ENCODE measurements at regions not wholly inside any gene's neighbourhood (a gene's known extent, or its start where the extent isn't known, plus 50 kb on each side); places are given as distances from the start of the nearest gene placed in this dataset.
"Not testable (repeated sequence)": the region's sequence is repeated elsewhere in the genome, so short reads cannot be mapped to it uniquely, and the experiment has no call there.

DNA sequence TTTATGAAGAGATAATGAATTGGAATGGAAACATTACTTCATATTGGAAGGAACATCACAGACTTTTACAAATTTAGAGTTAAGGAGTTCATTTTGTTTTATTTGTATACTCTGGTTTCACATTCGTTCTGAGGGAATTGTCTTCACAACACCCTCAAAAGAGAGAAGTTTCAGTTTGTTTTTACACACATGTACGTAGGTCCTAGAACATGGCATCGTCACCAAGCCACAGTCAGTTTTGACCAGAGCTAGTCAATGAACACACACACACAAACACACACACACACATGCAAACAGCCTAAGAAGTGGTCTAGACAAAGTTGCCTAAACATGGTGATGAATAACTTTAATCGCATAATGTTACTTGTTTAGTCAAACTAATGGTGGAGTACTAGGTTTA, 427.9 kb upstream of the BCHE start:
- DNase-seq, result no peak
- CTCF ChIA-PET, result no interaction called here
- Histone ChIP-seq H3K4me1 (ENCODE audit: control insufficient read depth in 1 of 2, insufficient read depth in 2 of 2, low read depth in 1 of 2, low read length in 1 of 2) (no peaks in the 10 kb centered on the region), H4K20me1 (ENCODE audit: insufficient read depth) (no peaks in the 10 kb centered on the region), H3K9ac (no peak overlapping the region), H2AFZ (ENCODE audit: low read depth) (peak overlapping the region; percentile 47; the same call in 1 of the 2 replicates), H3K79me2 (ENCODE audit: insufficient read depth) (no peaks in the 10 kb centered on the region), H3F3A (replicated peaks; ENCODE audit: insufficient read depth) (no peaks in the 10 kb centered on the region), H3K27ac (ENCODE audit: low read depth in 2 of 2, low read length in 1 of 2) (no peak overlapping the region), H3K27me3 (ENCODE audit: insufficient read depth) (no peaks in the 10 kb centered on the region), H3K36me3 (replicated peaks in 1 of 2; ENCODE audit: control insufficient read depth in 1 of 2, insufficient read depth in 2 of 2, low read length in 1 of 2) (no peaks in the 10 kb centered on the region), H3K4me2 (no peak overlapping the region), H3K9me2 (no peaks in the 10 kb centered on the region), H3K4me3 (ENCODE audit: low read depth in 2 of 2, low read length in 1 of 2) (no peak overlapping the region), H3K9me3 (no peaks in the 10 kb centered on the region)
- 25% methylated on average over 4 of the region's 4 CpGs for WGBS (ENCODE audit: low lambda C conversion rate)
- POLR2A ChIA-PET, result no interaction called here
- no peak for TF ChIP-seq YY1 (IDR thresholded peaks at IDR 0.05; ENCODE audit: low read depth)
- no peak for TF ChIP-seq FOSL2 (IDR thresholded peaks at IDR 0.05; ENCODE audit: borderline replicate concordance, low read depth)
- TF ChIP-seq, protein P1, sequence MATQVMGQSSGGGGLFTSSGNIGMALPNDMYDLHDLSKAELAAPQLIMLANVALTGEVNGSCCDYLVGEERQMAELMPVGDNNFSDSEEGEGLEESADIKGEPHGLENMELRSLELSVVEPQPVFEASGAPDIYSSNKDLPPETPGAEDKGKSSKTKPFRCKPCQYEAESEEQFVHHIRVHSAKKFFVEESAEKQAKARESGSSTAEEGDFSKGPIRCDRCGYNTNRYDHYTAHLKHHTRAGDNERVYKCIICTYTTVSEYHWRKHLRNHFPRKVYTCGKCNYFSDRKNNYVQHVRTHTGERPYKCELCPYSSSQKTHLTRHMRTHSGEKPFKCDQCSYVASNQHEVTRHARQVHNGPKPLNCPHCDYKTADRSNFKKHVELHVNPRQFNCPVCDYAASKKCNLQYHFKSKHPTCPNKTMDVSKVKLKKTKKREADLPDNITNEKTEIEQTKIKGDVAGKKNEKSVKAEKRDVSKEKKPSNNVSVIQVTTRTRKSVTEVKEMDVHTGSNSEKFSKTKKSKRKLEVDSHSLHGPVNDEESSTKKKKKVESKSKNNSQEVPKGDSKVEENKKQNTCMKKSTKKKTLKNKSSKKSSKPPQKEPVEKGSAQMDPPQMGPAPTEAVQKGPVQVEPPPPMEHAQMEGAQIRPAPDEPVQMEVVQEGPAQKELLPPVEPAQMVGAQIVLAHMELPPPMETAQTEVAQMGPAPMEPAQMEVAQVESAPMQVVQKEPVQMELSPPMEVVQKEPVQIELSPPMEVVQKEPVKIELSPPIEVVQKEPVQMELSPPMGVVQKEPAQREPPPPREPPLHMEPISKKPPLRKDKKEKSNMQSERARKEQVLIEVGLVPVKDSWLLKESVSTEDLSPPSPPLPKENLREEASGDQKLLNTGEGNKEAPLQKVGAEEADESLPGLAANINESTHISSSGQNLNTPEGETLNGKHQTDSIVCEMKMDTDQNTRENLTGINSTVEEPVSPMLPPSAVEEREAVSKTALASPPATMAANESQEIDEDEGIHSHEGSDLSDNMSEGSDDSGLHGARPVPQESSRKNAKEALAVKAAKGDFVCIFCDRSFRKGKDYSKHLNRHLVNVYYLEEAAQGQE (IDR thresholded peaks at IDR 0.05; ENCODE audit: low read depth, low read length), result no peak
- TF ChIP-seq ZBTB33 (IDR thresholded peaks at IDR 0.05; ENCODE audit: borderline replicate concordance, low read depth), result no peak
- TF ChIP-seq EP300 (IDR thresholded peaks at IDR 0.05; ENCODE audit: borderline replicate concordance in 1 of 2, low read depth in 1 of 2, low read length in 1 of 2), result no peak
- no peak for TF ChIP-seq GATA2 (CRISPR knock-in tag; IDR thresholded peaks at IDR 0.05)
- no peak for TF ChIP-seq NFIC (IDR thresholded peaks at IDR 0.05; ENCODE audit: borderline replicate concordance)

DNA sequence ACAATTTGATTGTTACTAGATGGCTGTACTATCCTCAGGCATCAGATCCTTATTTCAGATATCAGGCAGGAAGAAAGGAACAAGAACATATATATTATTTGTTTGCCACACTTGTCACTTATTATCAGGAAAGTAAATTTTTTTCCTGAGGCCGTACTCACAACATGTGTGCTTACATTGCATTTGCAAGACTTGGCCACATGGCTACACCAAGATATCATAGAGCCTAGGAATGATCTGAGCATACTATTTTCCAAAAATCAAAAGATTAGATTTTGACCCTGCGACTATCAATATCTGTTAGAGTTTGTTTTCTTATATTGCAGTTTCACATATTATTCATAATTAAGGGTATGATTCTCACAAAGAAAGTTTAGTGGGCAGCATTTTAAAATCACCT, 426.2 kb upstream of the BCHE start:
- H3K9me2 ChIP-seq, result no peaks in the 10 kb centered on the region
- no peaks in the 10 kb centered on the region for H4K20me1 ChIP-seq (ENCODE audit: insufficient read depth)
- TF ChIP-seq SIN3A (IDR thresholded peaks at IDR 0.05; ENCODE audit: borderline replicate concordance, low read depth, low read length) (no peak), RCOR1 (IDR thresholded peaks at IDR 0.05; ENCODE audit: low read length) (no peak), EP300 (IDR thresholded peaks at IDR 0.05; ENCODE audit: borderline replicate concordance in 1 of 2, low read depth in 1 of 2, low read length in 1 of 2) (no peak), RAD21 (IDR thresholded peaks at IDR 0.05; ENCODE audit: low read length) (no peak), IRF3 (IDR thresholded peaks at IDR 0.05; ENCODE audit: low read depth, low read length) (no peak), FOSL2 (IDR thresholded peaks at IDR 0.05; ENCODE audit: borderline replicate concordance, low read depth) (no peak)
- TF ChIP-seq, protein P2, sequence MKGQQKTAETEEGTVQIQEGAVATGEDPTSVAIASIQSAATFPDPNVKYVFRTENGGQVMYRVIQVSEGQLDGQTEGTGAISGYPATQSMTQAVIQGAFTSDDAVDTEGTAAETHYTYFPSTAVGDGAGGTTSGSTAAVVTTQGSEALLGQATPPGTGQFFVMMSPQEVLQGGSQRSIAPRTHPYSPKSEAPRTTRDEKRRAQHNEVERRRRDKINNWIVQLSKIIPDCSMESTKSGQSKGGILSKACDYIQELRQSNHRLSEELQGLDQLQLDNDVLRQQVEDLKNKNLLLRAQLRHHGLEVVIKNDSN (IDR thresholded peaks at IDR 0.05; ENCODE audit: borderline replicate concordance, low read depth), result no peak
- no peaks in the 10 kb centered on the region for H3K9me3 ChIP-seq
- CTCF ChIA-PET, result no interaction called here
- no peak overlapping the region for H3K9ac ChIP-seq
- WGBS (ENCODE audit: low lambda C conversion rate), result 21% methylated on average over 2 of the region's 2 CpGs
- no peak overlapping the region for H3K4me3 ChIP-seq (ENCODE audit: low read depth in 2 of 2, low read length in 1 of 2)
- no peaks in the 10 kb centered on the region for H3K79me2 ChIP-seq (ENCODE audit: insufficient read depth)
- no peaks in the 10 kb centered on the region for H3F3A ChIP-seq (replicated peaks; ENCODE audit: insufficient read depth)
- no peaks in the 10 kb centered on the region for H3K27me3 ChIP-seq (ENCODE audit: insufficient read depth)
- no peaks in the 10 kb centered on the region for H3K4me1 ChIP-seq (ENCODE audit: control insufficient read depth in 1 of 2, insufficient read depth in 2 of 2, low read depth in 1 of 2, low read length in 1 of 2)
- H3K27ac ChIP-seq (ENCODE audit: low read depth in 2 of 2, low read length in 1 of 2), result no peak overlapping the region
- H3K4me2 ChIP-seq, result no peak overlapping the region
- POLR2A ChIA-PET, result no interaction called here
- no peak overlapping the region for H2AFZ ChIP-seq (ENCODE audit: low read depth)
- no peak for DNase-seq
- no peaks in the 10 kb centered on the region for H3K36me3 ChIP-seq (replicated peaks in 1 of 2; ENCODE audit: control insufficient read depth in 1 of 2, insufficient read depth in 2 of 2, low read length in 1 of 2)

DNA sequence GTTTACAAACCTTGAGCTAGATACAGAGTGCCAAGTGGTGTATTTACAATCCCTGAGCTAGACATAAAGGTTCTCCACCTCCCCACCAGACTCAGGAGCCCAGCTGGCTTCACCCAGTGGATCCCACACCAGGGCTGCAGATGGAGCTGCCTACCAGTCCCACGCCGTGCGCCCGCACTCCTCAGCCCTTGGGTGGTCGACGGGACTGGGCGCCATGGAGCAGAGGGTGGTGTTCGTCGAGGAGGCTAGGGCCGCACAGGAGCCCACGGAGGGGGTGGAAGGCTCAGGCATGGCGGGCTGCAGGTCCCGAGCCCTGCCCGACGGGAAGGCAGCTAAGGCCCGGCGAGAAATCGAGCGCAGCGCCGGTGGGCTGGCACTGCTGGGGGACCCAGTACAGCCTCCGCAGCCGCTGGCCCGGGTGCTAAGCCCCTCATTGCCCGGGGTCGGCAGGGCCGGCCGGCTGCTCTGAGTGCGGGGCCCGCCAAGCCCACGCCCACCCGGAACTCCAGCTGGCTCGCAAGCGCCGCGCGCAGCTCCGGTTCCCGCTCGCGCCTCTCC, 421.1 kb upstream of the BCHE start:
- CTCF ChIA-PET; H3F3A ChIP-seq (replicated peaks; ENCODE audit: insufficient read depth); H3K79me2 ChIP-seq (ENCODE audit: insufficient read depth); H3K36me3 ChIP-seq (replicated peaks in 1 of 2; ENCODE audit: control insufficient read depth in 1 of 2, insufficient read depth in 2 of 2, low read length in 1 of 2); H3K9ac ChIP-seq; H2AFZ ChIP-seq (ENCODE audit: low read depth); H3K27me3 ChIP-seq (ENCODE audit: insufficient read depth); H3K4me1 ChIP-seq (ENCODE audit: control insufficient read depth in 1 of 2, insufficient read depth in 2 of 2, low read depth in 1 of 2, low read length in 1 of 2); H3K9me2 ChIP-seq; H3K9me3 ChIP-seq; H3K27ac ChIP-seq (ENCODE audit: low read depth in 2 of 2, low read length in 1 of 2); H3K4me2 ChIP-seq; DNase-seq; H3K4me3 ChIP-seq (ENCODE audit: low read depth in 2 of 2, low read length in 1 of 2); POLR2A ChIA-PET; H4K20me1 ChIP-seq (ENCODE audit: insufficient read depth): not testable (repeated sequence)
- WGBS (ENCODE audit: low lambda C conversion rate), result 60% methylated on average over 2 of the region's 41 CpGs
